ENCODE measurements at regions not wholly inside any gene's neighbourhood (a gene's known extent, or its start where the extent isn't known, plus 50 kb on each side); places are given as distances from the start of the nearest gene placed in this dataset.
A peak's percentile ranks its signal among the peaks of the same experiment; 100 is the strongest.

DNA sequence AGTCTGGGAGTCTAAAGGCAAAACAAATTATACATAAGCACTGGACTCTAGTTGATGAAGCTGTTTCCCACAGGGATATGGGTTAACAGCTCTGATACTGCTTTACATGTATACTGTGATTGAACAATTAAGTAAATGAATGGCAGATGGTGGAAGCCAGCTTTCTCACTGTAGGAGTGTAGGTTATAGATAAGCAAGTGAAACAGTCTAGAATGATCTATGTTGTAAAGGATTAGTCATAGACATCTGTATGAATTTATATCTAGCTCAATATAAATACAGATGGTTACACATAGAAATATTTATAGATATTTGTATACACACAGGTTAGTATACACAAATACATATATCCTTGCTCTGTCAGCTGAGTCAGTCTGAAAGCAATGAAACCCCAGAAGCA, 276.1 kb downstream of the PPARGC1A start:
- no peak for TF ChIP-seq POLR2A (IDR thresholded peaks at IDR 0.05)
- TF ChIP-seq, protein P1, sequence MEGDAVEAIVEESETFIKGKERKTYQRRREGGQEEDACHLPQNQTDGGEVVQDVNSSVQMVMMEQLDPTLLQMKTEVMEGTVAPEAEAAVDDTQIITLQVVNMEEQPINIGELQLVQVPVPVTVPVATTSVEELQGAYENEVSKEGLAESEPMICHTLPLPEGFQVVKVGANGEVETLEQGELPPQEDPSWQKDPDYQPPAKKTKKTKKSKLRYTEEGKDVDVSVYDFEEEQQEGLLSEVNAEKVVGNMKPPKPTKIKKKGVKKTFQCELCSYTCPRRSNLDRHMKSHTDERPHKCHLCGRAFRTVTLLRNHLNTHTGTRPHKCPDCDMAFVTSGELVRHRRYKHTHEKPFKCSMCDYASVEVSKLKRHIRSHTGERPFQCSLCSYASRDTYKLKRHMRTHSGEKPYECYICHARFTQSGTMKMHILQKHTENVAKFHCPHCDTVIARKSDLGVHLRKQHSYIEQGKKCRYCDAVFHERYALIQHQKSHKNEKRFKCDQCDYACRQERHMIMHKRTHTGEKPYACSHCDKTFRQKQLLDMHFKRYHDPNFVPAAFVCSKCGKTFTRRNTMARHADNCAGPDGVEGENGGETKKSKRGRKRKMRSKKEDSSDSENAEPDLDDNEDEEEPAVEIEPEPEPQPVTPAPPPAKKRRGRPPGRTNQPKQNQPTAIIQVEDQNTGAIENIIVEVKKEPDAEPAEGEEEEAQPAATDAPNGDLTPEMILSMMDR (IDR thresholded peaks at IDR 0.05): no peak
- intact Hi-C loops (cut with DNase I): no loop called here
- no peaks in the 10 kb centered on the region for H3K4me1 ChIP-seq (replicated peaks in 1 of 2)
- H3K4me3 ChIP-seq: no peak overlapping the region
- no peak overlapping the region for H3K27ac ChIP-seq
- H3K9me3 ChIP-seq (replicated peaks in 1 of 3): no peaks in the 10 kb centered on the region
- H3K27me3 ChIP-seq: no peaks in the 10 kb centered on the region
- H3K36me3 ChIP-seq (replicated peaks in 1 of 2): no peaks in the 10 kb centered on the region
- DNase-seq: no peak

DNA sequence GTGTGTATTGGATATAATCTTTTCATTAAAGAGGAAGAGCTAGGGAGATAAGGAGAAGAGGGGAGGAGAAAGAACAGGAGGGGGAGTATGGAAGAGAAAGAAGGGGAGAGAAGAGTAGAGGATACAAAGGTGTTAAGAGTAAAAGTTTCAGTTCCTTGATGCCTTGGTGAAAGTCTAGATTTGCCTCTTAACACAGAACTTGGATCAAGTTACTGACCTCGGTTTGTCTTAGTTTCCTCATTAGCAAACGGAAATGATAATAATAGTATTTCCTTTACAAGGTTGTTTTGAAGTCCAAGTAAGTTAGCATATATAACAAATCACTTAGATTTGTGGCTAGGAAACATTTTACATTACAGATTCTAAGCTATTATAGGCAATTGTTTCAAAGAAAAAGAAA, 287.1 kb downstream of the PPARGC1A start:
- Histone ChIP-seq H3K9me3 (replicated peaks in 1 of 3) (no peaks in the 10 kb centered on the region), H3K27me3 (no peaks in the 10 kb centered on the region), H3K36me3 (replicated peaks in 1 of 2) (no peaks in the 10 kb centered on the region), H3K4me1 (replicated peaks in 1 of 2) (no peaks in the 10 kb centered on the region), H3K4me3 (peak overlapping the region in 1 of 4 donors; percentile 23), H3K27ac (no peak overlapping the region)
- no peak for TF ChIP-seq POLR2A (IDR thresholded peaks at IDR 0.05)
- TF ChIP-seq, protein P1 (IDR thresholded peaks at IDR 0.05): no peak
- no peak for DNase-seq
- intact Hi-C loops (cut with DNase I): no loop called here
- 32 to 45% (median 35%) methylated on average over 2 of the region's 2 CpGs for whole genome bisulfite sequencing, 4 donors

DNA sequence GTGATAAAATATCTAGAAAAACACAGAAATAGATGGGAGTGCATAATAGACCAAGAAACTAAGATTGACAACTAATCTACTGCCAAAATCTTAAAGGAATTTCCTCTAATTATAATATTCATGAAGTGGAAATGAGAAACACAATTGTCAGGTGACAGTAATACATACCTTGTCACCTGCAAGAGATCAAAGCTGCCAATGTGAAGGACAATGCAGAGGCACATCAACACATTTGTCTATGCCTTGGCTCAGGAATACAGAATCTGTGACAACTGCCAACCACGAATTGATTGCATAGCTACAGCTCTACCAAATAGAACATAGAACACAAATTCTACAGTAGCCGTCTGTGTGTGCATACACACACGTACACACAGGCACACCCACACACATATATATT, 295.7 kb downstream of the PPARGC1A start:
- TF ChIP-seq, protein P1 (IDR thresholded peaks at IDR 0.05): no peak
- TF ChIP-seq POLR2A (IDR thresholded peaks at IDR 0.05): no peak
- 50 to 74% (median 64%) methylated on average over 3 of the region's 3 CpGs for WGBS, 4 donors
- intact Hi-C loops (cut with DNase I): no loop called here

DNA sequence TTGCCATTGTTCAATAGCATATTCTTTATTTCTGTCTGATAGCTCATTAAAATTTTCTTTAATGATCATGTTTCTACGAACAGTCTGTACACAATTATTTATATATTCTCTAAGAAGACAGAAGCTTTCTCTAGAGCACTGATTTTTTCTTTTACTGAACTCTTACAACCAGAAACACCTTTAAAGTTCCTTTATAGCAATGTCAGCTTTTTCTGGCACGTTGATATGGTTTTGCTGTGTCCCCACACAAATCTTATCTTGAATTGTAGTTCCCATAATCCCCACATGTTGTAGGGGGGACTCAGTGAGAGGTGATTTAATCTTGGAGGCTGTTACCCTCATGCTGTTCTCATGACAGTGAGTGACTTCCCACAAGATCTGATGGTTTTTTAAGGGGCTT, 299.4 kb downstream of the PPARGC1A start:
- TF ChIP-seq, protein P1 (IDR thresholded peaks at IDR 0.05): no peak
- TF ChIP-seq POLR2A (IDR thresholded peaks at IDR 0.05): no peak
- intact Hi-C loops (cut with DNase I): no loop called here
- no peak overlapping the region for H3K4me3 ChIP-seq
- no peaks in the 10 kb centered on the region for H3K4me1 ChIP-seq (replicated peaks in 1 of 2)
- no peak overlapping the region for H3K27ac ChIP-seq
- no peaks in the 10 kb centered on the region for H3K9me3 ChIP-seq (replicated peaks in 1 of 3)
- DNase-seq: no peak
- no peaks in the 10 kb centered on the region for H3K27me3 ChIP-seq
- 57 to 80% (median 73%) methylated on average over 2 of the region's 2 CpGs for WGBS, 4 donors
- no peaks in the 10 kb centered on the region for H3K36me3 ChIP-seq (replicated peaks in 1 of 2)

More for the DNA sequence above, 295.7 kb downstream of the PPARGC1A start:
- H3K36me3 ChIP-seq (replicated peaks in 1 of 2): no peaks in the 10 kb centered on the region
- no peaks in the 10 kb centered on the region for H3K27me3 ChIP-seq
- no peak overlapping the region for H3K4me3 ChIP-seq
- H3K4me1 ChIP-seq (replicated peaks in 1 of 2): no peaks in the 10 kb centered on the region
- H3K27ac ChIP-seq: no peak overlapping the region
- no peak for DNase-seq
- H3K9me3 ChIP-seq (replicated peaks in 1 of 3): no peaks in the 10 kb centered on the region
